Kasumi-1 (cell line): ENCODE measurements at regions not wholly inside any gene's neighbourhood (a gene's known extent, or its start where the extent isn't known, plus 50 kb on each side); places are given as distances from the start of the nearest gene placed in this dataset.
"Not testable (repeated sequence)": the region's sequence is repeated elsewhere in the genome, so short reads cannot be mapped to it uniquely, and the experiment has no call there.

Experiments used
- DNase-seq, 2 experiments: peaks; one replicate each; lab custom pipeline; 2025; lab: John Stamatoyannopoulos, UW

- no peak for DNase-seq
Measured at GRCh38 chr3:88000853-88001252, 58.0 kb downstream of the CGGBP1 start.

- no peak for DNase-seq
Measured at GRCh38 chr3:87997966-87998365, 60.8 kb downstream of the CGGBP1 start.

- peak; percentile 45 to 64 for DNase-seq
Measured at GRCh38 chr3:87997298-87997697, 61.5 kb downstream of the CGGBP1 start.

GRCh38 chr3:87996882-87997281 lies 61.9 kb downstream of the CGGBP1 start:
- DNase-seq, result no peak

- no peak for DNase-seq
Measured at GRCh38 chr3:87993566-87993965, 65.2 kb downstream of the CGGBP1 start.

GRCh38 chr3:87987952-87988351 lies 70.9 kb downstream of the CGGBP1 start:
- DNase-seq, result no peak

GRCh38 chr3:87982421-87982820 lies 76.4 kb downstream of the CGGBP1 start:
- DNase-seq, result no peak

- no peak for DNase-seq
Measured at GRCh38 chr3:87979527-87979926, 79.3 kb downstream of the CGGBP1 start.

GRCh38 chr3:87977765-87978164 lies 81.0 kb downstream of the CGGBP1 start:
- no peak for DNase-seq

- DNase-seq, result no peak
Measured at GRCh38 chr3:87975716-87976115, 83.1 kb downstream of the CGGBP1 start.

- no peak for DNase-seq
Measured at GRCh38 chr3:87973906-87974305, 84.9 kb downstream of the CGGBP1 start.

- DNase-seq, result no peak
Measured at GRCh38 chr3:87969620-87970019, 89.2 kb downstream of the CGGBP1 start.

- no peak for DNase-seq
Measured at GRCh38 chr3:87968668-87969067, 90.1 kb downstream of the CGGBP1 start.

GRCh38 chr3:87958289-87958688 lies 100.5 kb downstream of the CGGBP1 start:
- DNase-seq, result no peak

GRCh38 chr3:87957575-87957974 lies 101.2 kb downstream of the CGGBP1 start:
- DNase-seq, result no peak

GRCh38 chr3:87949879-87950208 lies 109.0 kb downstream of the CGGBP1 start:
- no peak for DNase-seq

- no peak for DNase-seq
Measured at GRCh38 chr3:87949189-87949878, 109.5 kb downstream of the CGGBP1 start.

- DNase-seq, result not testable (repeated sequence)
Measured at GRCh38 chr3:87946007-87946406, 112.8 kb downstream of the CGGBP1 start.

- DNase-seq, result not testable (repeated sequence)
Measured at GRCh38 chr3:87942256-87942655, 116.5 kb downstream of the CGGBP1 start.

- peak; percentile 5 to 7 for DNase-seq
Measured at GRCh38 chr3:87924485-87924884, 134.3 kb downstream of the CGGBP1 start.

- DNase-seq, result no peak
Measured at GRCh38 chr3:87920549-87920948, 138.3 kb downstream of the CGGBP1 start.

- no peak for DNase-seq
Measured at GRCh38 chr3:87901141-87901540, 157.7 kb downstream of the CGGBP1 start.

GRCh38 chr3:87900061-87900460 lies 158.7 kb downstream of the CGGBP1 start:
- peak in 1 of 2 experiments; percentile 30 for DNase-seq

- no peak for DNase-seq
Measured at GRCh38 chr3:87898971-87899370, 159.8 kb downstream of the CGGBP1 start.
